Endometrium (tissue), 2 donors: ENCODE measurements at regions not wholly inside any gene's neighbourhood (a gene's known extent, or its start where the extent isn't known, plus 50 kb on each side); places are given as distances from the start of the nearest gene placed in this dataset.
"Not testable (repeated sequence)": the region's sequence is repeated elsewhere in the genome, so short reads cannot be mapped to it uniquely, and the experiment has no call there.

Experiments used
- FAIRE-seq: peaks from 2 replicates; lab custom pipeline; 2012; peaks lifted over from hg19 to GRCh38; lab: Jason Lieb, UNC
- donor health status: control.
- donor health status: control.

- no peak for FAIRE-seq
Observed at GRCh38 chr7:111676167-111676566, 113.9 kb upstream of the IMMP2L start.

GRCh38 chr7:111672901-111673300 is 110.6 kb upstream of the IMMP2L start:
- FAIRE-seq, result no peak

DNA sequence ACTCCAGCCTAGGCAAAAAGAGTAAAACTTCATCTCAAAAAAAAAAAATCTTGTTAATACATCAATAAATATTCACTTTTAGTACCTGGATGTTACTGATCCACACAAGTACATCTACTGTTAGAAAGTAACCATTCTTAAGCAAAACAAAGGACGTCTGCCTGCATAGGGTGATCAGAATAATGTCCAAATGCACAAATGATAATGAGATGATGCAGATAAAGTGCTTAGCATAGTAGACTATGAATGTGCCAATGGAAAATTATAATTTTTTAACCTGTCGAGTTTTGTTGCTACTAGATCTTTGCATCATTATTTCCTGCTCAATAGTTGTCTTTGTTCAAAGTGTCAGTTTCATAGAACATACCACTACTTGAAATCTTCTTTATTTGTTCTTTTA is 109.6 kb upstream of the IMMP2L start:
- no peak for FAIRE-seq

- FAIRE-seq, result no peak
Observed at GRCh38 chr7:111668711-111669110, 106.4 kb upstream of the IMMP2L start.

GRCh38 chr7:111667488-111667887 is 105.2 kb upstream of the IMMP2L start:
- FAIRE-seq, result no peak

- FAIRE-seq, result no peak
Observed at GRCh38 chr7:111666260-111666659, 104.0 kb upstream of the IMMP2L start.

GRCh38 chr7:111663771-111664170 is 101.5 kb upstream of the IMMP2L start:
- FAIRE-seq, result no peak

- FAIRE-seq, result no peak
Observed at GRCh38 chr7:111662386-111662785, 100.1 kb upstream of the IMMP2L start.

GRCh38 chr7:111660478-111660877 is 98.2 kb upstream of the IMMP2L start:
- no peak for FAIRE-seq

DNA sequence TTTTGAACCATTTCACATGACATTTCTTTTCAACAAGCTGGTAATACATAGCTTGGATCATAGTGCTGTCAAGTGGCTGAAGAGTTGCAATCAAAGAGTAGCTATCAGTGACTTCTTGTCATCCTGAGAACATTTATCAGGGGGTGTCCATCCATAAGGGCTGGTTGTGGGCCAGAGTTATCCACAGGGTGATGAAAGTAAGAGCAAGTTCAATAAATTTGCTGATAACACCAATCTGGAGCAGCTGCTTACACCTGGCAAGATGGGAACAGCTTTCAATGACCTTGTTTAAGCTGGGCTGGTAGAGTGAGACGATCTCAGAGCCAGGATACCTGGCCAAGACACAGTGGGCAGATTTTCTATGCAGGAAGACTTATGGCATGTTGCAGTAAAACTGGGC is 96.3 kb upstream of the IMMP2L start:
- FAIRE-seq, result no peak

DNA sequence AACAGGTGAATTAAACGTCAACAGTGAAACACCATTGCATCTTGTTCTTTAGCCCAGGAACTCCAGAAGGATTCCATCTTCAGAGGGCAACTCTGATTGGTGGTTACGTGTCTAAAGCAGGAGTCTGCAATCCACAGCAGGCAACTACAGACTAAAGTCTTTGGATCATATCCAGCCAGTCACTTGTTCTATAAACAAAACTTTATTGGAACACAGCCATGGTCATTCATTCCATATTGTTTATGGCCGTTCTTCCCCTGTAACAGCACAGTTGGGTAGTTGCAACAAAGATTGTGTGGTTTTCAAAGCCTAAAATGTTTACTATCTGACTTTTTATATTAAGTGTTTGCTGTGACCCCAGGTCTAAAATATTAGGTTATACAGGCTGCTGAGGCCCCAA is 94.7 kb upstream of the IMMP2L start:
- FAIRE-seq, result no peak

DNA sequence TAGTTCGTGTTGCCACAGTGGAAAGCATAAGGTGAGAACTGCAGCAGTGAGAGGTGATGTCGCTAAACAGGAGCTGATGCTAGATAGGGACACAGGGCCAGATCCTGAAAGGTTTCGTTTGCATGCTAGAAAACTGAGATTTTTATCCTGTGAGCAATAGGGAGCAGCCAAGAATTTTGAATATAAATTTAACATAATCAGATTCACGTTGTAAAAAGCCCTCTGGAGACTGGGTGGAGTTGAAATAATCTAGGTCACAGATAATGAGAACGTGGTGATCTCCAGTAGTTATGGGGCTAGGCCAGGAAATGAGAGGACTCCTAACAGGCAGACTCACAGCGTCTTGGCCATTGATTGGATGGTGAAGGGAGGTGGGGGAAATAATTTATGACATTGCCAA is 92.1 kb upstream of the IMMP2L start:
- FAIRE-seq, result no peak

GRCh38 chr7:111653846-111654245 is 91.6 kb upstream of the IMMP2L start:
- no peak for FAIRE-seq

DNA sequence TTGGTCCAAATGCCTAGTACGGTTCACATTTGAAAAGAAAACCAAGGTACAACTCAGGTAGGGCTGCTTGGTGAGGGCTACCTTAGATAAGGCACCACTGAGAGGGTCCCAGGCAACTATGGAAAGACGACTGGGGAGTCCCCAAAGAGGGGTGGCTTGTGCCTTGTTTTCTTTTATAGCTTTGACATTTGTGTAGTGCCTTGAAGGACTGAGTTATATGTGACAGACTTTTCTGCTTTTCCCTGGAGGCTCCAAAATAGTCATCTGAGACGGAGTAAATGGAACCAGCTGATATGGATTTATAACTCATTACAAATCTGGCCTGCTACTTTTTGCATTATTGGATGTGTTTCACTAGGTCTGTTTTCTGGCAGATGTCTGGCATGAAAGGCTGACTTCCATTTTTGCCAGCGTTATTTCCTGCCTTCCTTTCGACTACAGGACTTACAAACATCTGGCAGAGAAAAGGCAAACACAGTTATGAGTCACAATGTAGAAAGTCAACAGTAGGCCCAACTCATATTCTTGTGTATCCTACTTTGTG is 88.2 kb upstream of the IMMP2L start:
- FAIRE-seq, result peak; percentile 95

- FAIRE-seq, result no peak
Observed at GRCh38 chr7:111647881-111648280, 85.6 kb upstream of the IMMP2L start.

- FAIRE-seq, result not testable (repeated sequence)
Observed at GRCh38 chr7:111644595-111644994, 82.3 kb upstream of the IMMP2L start.

DNA sequence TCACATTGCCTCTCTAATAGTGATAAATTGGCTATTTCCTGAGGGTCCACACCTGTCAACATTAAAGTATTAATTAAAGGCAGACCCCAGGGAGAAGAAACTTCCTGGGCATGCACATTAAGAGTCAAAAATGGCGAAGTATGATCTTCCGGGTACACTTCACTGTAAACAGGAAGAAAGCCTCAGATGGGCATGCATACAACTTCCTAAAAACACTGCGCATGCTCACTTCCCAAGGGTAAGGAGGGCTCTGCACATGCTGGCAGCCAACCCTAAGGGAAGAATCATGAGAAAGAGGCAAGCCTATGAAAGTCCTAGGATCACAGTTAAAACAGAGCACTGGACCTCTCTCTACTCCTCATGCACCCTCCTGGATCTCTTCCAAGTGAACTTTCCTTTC is 80.1 kb upstream of the IMMP2L start:
- FAIRE-seq, result no peak

DNA sequence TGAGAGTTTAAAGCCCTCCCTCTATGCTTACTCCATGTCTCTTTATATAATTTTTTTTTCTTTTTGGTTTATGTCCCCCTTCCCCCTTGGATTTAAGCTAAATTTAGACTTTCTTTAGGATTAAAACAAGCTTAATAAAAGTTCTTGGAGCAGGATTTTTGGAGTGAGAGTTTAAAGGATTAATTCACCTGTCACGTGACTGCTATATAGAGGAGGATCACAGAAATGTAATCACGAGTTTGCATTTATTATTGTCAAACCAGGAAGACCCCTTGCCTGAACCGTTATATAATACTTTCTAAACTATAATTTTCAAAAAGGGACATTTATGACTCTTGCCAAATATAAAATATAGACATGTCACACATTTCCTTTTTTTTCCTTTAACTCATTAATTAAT is 78.1 kb upstream of the IMMP2L start:
- FAIRE-seq, result no peak

DNA sequence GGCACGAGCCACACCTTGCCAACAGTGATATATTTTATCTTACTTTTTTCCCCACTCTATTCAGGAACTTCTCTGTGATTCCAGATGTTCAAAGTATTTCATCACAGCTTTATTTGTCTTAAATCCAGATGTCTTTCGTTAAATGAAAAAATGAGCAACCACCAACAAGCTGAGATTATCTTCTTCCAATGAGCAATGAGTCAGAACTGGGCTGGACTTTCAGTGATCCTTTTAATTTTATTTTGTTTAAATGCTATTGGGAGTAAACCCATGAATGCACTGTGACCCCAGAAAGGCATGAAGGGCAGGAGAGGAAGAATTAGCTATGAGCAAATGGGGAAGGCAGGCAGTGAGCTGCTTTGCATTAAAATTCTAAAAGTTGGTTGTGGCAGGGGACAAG is 77.6 kb upstream of the IMMP2L start:
- peak; percentile 97 for FAIRE-seq

DNA sequence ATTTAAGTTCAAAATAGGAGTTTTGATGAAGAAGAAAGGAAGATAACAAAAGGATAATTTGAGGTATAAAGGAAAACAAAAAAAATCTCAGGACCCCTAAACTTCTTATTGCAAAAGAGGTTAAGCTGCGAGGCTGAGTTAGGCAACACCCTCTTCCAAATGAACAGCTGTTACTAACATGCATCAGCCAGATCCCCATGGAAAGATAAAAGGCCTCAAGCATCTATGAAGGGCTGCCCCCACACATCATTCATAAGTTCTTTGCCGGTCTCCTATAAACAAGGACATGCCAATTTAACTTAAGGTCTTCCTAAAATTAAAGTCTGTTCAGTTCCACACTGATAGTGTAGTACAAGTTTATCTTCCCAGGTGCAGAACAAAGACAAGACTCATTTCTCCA is 75.8 kb upstream of the IMMP2L start:
- FAIRE-seq, result no peak

GRCh38 chr7:111633878-111634277 is 71.6 kb upstream of the IMMP2L start:
- no peak for FAIRE-seq

DNA sequence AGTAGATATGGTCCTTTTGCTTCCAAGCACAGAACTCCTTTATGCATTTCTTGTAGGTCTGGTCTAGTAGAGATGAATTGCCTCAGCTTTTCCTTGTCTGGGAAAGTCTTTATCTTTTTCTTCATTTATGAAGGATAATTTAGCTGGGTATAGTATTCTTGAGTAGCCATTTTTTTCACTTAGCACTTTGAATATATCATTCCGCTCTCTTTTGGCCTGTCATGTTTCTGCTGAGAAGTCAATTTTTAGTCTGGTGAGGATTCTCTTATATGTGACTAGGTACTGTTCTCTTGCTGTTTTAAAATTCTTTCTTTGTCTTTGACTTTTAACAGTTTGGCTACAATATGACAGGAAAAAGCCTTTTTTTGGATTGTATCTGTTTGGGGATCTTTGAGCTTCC is 68.6 kb upstream of the IMMP2L start:
- FAIRE-seq, result no peak

DNA sequence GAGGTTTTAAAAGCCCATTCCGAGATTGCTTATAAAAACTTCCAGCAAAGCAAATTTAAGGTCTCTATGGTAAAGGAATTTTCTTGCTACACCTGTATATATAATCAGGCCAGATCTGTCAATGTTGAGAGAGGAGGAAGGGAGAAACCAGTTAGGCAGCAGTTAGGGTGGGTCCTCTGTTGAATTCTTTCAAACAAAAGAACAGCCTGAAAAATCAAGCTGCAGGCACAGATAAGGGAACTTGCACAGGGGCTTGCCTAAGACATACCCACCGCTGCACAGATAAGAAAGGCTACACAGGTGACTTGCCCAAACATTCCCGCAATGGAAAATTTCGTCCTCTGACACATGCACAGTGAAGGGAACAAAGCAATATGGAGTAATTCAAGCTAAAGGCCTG is 59.8 kb upstream of the IMMP2L start:
- FAIRE-seq, result no peak
